ENCODE measurements at regions not wholly inside any gene's neighbourhood (a gene's known extent, or its start where the extent isn't known, plus 50 kb on each side); places are given as distances from the start of the nearest gene placed in this dataset.
"Not testable (repeated sequence)": the region's sequence is repeated elsewhere in the genome, so short reads cannot be mapped to it uniquely, and the experiment has no call there.

DNA sequence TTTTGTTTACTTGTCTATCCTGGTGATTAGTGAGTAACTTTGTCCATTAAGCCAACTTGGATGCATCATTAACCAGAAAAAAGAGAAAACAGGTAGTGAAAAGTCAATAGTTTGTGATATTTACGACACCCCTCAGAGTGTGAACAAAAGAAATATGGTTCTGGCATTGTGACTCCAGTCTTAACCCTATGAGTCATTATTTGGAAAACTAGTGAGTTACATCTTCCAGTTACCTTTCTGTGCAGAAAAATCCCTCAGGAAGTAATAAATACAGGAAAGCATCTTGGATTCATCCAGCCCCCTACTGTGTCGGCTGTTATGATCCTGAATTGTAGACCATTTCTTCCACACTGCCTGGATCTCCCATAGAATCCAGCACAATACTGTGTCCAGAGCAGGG, 379.1 kb downstream of the GALC start:
- Histone ChIP-seq H3K27ac (no peak overlapping the region), H3K4me3 (no peak overlapping the region), H3K4me1 (replicated peaks in 1 of 2) (peaks cover 0 to 2% of the 10 kb centered on the region in 2 donors)
- in situ Hi-C loops (cut with MboI; ENCODE audit: low pct_unique_long_range_greater_than_20kb in 2 of 9, low sequenced_read_pairs in 9 of 9, unreplicated experiment in 9 of 9): no loop called here
- ATAC-seq (replicated peaks in 6 of 8): peak in 3 of 8 experiments; percentile 9 to 78 (median 21)
- 20 to 100% (median 75%) methylated on average over 1 to 2 of the region's 2 CpGs; no CpG with 5 or more reads in 2 of the 10 experiments for WGBS, 10 experiments

DNA sequence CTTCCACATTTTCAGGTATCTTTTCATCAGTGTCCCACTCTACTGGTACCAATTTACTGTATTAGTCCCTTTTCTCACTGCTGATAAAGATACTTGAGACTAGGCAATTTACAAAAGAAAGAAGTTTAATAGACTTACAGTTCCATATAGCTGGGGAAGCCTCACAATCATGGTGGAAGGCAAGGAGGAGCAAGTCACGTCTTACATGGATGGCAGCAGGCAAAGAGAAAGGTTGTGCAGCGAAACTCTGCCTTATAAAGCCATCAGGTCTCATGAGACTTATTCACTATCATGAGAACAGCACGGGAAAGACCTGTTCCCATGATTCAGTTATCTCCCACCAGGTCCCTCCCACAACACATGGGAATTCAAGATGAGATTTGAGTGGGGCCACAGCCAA, 385.9 kb downstream of the GALC start:
- 8 to 100% (median 60%) methylated on average over 1 to 3 of the region's 3 CpGs; no CpG with 5 or more reads in 3 of the 10 experiments for WGBS, 10 experiments
- in situ Hi-C loops (cut with MboI; ENCODE audit: low pct_unique_long_range_greater_than_20kb in 2 of 9, low sequenced_read_pairs in 9 of 9, unreplicated experiment in 9 of 9); ATAC-seq (replicated peaks in 6 of 8); H3K27ac ChIP-seq; H3K4me1 ChIP-seq (replicated peaks in 1 of 2); H3K4me3 ChIP-seq: not testable (repeated sequence)

DNA sequence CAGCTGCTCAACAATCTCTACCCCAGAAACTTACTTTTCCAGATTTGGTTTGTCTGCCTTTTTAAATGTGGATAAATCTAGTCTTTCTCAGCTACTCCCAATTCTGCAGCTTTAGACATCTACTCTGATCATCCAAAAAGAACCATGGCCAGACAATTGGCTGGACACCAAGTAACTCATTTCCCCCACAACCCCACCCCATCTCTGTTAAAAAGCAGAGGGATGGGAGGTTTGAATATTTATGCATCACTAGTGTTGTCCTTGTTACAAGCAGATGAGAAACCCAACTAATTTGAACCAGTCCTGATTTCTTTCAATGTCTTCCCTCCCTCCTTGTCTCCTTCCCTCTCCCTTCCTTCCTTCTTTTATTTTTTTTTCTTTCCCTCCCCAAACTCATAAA, 391.9 kb downstream of the GALC start:
- H3K27ac ChIP-seq: no peak overlapping the region
- no peaks in the 10 kb centered on the region for H3K4me1 ChIP-seq (replicated peaks in 1 of 2)
- in situ Hi-C loops (cut with MboI; ENCODE audit: low pct_unique_long_range_greater_than_20kb in 2 of 9, low sequenced_read_pairs in 9 of 9, unreplicated experiment in 9 of 9): no loop called here
- no peak overlapping the region for H3K4me3 ChIP-seq
- ATAC-seq (replicated peaks in 6 of 8): no peak

DNA sequence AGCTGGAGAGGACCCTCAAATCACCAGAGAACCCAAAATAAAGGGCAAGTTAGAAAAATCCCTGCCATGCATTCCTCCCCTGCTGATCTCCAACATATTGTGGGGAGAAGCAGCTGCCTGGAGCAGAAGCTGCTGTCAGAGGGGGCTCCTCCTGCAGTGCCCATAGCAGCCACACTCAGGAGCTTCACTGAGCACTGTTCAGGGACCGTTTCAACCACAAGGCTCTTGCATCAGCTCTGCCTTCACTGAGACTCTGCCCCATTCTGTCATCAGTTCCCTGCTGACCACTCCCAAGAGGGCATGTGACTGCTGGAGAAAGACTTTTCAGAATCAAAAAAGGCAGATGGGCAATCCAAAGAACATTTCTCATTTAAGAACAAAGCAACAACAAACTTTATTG, 392.7 kb downstream of the GALC start:
- H3K4me1 ChIP-seq (replicated peaks in 1 of 2): no peaks in the 10 kb centered on the region
- H3K27ac ChIP-seq: no peak overlapping the region
- peak; percentile 25 to 94 (median 70) for ATAC-seq (replicated peaks in 6 of 8)
- in situ Hi-C loops (cut with MboI; ENCODE audit: low pct_unique_long_range_greater_than_20kb in 2 of 9, low sequenced_read_pairs in 9 of 9, unreplicated experiment in 9 of 9): no loop called here
- H3K4me3 ChIP-seq: no peak overlapping the region
- 20 to 60% methylated on average over 1 of the region's 1 CpG; no CpG with 5 or more reads in 8 of the 10 experiments for WGBS, 10 experiments

DNA sequence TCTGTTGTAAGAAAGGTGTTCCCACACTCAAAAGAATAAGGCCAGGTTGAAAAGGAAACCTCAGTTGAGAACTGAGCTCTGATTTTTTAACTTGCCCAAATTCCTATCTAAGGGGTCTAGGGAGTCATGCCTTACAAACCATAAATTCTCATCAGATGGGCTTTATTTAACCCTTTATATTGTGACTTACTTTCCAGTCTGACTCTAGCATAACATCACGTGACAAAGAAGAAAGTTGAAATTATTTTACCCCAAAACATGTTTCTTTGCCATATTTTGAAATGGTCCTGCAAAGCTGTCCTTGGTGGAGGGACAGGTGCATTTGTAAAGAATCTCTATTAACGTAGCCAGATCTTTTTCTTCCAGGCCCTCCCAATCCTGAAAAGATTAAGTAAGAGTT, 411.7 kb downstream of the GALC start:
- no peak overlapping the region for H3K27ac ChIP-seq
- 13 to 100% (median 63%) methylated on average over 1 to 2 of the region's 2 CpGs; no CpG with 5 or more reads in 2 of the 10 experiments for WGBS, 10 experiments
- no peak for ATAC-seq (replicated peaks in 6 of 8)
- in situ Hi-C loops (cut with MboI; ENCODE audit: low pct_unique_long_range_greater_than_20kb in 2 of 9, low sequenced_read_pairs in 9 of 9, unreplicated experiment in 9 of 9): no loop called here
- H3K4me1 ChIP-seq (replicated peaks in 1 of 2): no peaks in the 10 kb centered on the region
- no peak overlapping the region for H3K4me3 ChIP-seq

DNA sequence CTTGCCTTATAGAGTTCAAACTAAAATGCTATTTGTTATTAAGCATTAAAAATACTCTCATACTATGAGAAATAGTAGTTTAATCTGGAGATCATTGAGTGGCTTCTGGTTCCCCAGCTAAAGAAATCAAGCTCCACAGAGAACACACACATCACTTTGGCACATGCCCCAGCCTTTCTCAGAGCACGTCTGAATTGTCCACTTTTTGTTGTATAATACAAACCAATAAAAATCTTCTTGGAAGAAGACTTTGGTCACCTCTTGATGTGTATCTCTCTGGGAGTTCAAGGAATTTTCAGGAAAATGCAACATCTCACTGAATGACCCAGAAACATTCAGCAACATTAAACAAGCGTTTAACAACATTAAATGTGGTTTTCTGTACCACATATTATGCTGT, 413.9 kb downstream of the GALC start:
- WGBS, 10 experiments: 14 to 100% (median 69%) methylated on average over 1 to 2 of the region's 2 CpGs; no CpG with 5 or more reads in 2 of the 10 experiments
- no peak overlapping the region for H3K27ac ChIP-seq
- H3K4me3 ChIP-seq: no peak overlapping the region
- ATAC-seq (replicated peaks in 6 of 8): no peak
- H3K4me1 ChIP-seq (replicated peaks in 1 of 2): no peaks in the 10 kb centered on the region
- in situ Hi-C loops (cut with MboI; ENCODE audit: low pct_unique_long_range_greater_than_20kb in 2 of 9, low sequenced_read_pairs in 9 of 9, unreplicated experiment in 9 of 9): no loop called here

DNA sequence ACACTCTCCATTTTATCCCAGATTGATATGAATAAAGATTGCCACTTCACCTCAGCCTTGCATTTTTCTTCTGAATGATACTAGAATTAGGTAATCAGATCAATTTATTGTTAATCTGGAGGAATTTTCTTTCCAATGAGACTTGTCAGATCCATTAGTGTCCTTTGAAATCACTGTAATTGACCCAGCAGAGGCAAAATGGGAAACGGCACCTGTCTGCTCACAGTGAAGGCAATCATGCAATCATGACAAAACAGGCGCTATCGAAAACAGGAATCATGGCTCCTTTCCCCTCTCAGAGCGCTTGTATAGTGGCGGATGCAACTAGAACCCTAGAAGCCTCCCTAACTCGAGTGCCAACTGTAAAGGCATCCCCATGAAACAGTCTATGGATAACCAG, 417.6 kb downstream of the GALC start:
- no peak for ATAC-seq (replicated peaks in 6 of 8)
- WGBS, 10 experiments: 18 to 95% (median 82%) methylated on average over 1 to 6 of the region's 6 CpGs; no CpG with 5 or more reads in 1 of the 10 experiments
- in situ Hi-C loops (cut with MboI; ENCODE audit: low pct_unique_long_range_greater_than_20kb in 2 of 9, low sequenced_read_pairs in 9 of 9, unreplicated experiment in 9 of 9): no loop called here
- Histone ChIP-seq H3K4me1 (replicated peaks in 1 of 2) (no peaks in the 10 kb centered on the region), H3K27ac (no peak overlapping the region), H3K4me3 (no peak overlapping the region)

DNA sequence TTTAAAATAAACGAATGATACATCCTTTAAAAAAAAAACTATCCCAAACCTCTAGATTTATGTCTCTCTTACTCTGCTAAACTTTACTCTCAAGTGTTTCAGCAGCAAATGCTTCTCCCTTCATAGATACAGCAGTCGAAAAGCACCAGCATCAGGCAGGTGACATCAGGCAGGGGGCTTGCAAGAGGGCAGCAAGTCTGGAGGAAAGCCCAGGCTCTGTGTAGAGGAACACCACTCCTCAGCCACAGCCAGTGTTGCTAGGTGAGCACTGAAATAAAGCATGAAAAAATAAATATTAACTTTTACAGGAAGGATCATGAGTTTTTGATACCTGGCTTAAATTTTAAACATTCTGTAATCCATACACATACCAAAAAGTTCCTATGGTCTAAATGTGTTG, 419.4 kb downstream of the GALC start:
- in situ Hi-C loops (cut with MboI; ENCODE audit: low pct_unique_long_range_greater_than_20kb in 2 of 9, low sequenced_read_pairs in 9 of 9, unreplicated experiment in 9 of 9): no loop called here
- no peaks in the 10 kb centered on the region for H3K4me1 ChIP-seq (replicated peaks in 1 of 2)
- WGBS, 10 experiments: 8 to 100% (median 38%) methylated on average over 1 to 2 of the region's 2 CpGs; no CpG with 5 or more reads in 1 of the 10 experiments
- H3K27ac ChIP-seq: no peak overlapping the region
- peak in 1 of 8 experiments; percentile 90 for ATAC-seq (replicated peaks in 6 of 8)
- H3K4me3 ChIP-seq: no peak overlapping the region

DNA sequence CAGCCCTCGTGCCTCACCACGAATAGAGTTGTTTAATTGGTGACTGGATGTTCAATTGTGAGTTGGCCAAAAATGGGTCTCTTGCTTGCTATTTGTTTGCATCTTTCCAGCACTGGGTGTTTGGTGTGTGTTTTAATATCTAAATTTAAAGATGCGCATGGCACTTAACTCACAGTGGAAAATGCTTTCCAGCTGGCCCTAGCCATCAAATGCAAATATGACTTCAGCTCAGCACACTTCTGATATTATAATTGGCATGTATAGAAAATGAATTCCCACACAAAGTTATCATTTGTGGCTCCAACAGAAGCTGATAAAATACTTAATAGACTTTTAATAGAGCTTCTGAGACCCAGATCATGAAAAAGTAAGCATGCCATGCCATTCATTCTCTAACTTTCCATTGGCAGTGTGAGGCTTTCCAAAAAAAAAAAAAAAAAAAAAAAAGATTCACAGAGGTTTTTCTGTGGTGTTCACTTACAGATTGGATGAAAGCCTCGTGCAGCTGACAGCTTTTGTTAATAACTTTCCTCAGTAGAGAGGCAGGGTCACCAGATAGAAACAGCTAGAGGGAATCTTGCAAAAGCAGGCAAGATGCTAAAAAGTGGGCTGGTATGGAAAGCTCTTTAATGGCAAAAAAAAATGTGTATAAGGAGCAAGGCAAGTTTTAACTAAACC, 425.2 kb downstream of the GALC start:
- peak in 3 of 8 experiments; percentile 46 to 60 (median 53) for ATAC-seq (replicated peaks in 6 of 8)
- H3K4me1 ChIP-seq (replicated peaks in 1 of 2): no peaks in the 10 kb centered on the region
- no peak overlapping the region for H3K4me3 ChIP-seq
- no peak overlapping the region for H3K27ac ChIP-seq
- 0 to 89% (median 36%) methylated on average over 1 to 4 of the region's 4 CpGs for WGBS, 10 experiments
- in situ Hi-C loops (cut with MboI; ENCODE audit: low pct_unique_long_range_greater_than_20kb in 2 of 9, low sequenced_read_pairs in 9 of 9, unreplicated experiment in 9 of 9): no loop called here

DNA sequence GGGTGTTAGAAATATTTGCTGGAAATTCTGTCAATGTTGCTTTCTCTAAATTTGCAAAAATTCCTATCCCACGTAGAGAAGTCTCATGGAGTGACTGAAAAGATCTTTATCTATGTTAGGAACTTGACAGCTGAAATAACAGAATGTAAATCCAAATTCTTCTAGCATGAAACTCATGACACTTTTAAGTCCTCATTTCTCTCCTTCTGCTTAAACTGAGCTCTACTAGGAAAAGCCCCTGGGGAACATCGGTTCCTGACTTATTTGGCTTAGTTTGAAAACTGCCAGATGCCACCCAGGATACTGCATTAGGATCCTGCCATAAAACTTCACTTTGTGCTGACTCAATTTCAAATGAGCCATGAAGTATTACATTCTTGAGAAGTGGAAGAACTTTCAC, 426.0 kb downstream of the GALC start:
- in situ Hi-C loops (cut with MboI; ENCODE audit: low pct_unique_long_range_greater_than_20kb in 2 of 9, low sequenced_read_pairs in 9 of 9, unreplicated experiment in 9 of 9): no loop called here
- peak in 3 of 8 experiments; percentile 61 to 90 (median 80) for ATAC-seq (replicated peaks in 6 of 8)
- H3K27ac ChIP-seq: no peak overlapping the region
- WGBS, 10 experiments: 0 to 71% (median 20%) methylated on average over 1 to 2 of the region's 2 CpGs; no CpG with 5 or more reads in 3 of the 10 experiments
- no peaks in the 10 kb centered on the region for H3K4me1 ChIP-seq (replicated peaks in 1 of 2)
- H3K4me3 ChIP-seq: no peak overlapping the region

DNA sequence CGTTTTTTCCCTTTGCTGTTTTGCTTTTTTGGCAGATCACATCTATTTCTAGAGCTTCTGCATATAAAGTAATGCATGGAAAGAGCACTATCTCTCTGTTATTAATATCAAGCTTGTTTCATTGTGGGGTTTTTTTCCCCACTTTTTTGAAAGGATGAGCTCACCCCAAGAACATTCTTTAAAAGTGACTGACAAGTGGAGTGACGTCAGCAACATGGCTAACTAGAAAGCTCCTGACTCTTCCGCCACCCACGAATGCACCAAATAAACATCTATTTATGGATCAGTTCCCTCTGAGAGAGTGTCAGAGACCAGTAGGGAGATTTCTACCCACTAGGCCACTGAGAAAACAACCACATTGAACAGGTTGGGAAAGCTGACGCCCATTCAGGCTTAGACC, 445.4 kb downstream of the GALC start:
- 17 to 87% (median 61%) methylated on average over 1 to 4 of the region's 5 CpGs for WGBS, 10 experiments

DNA sequence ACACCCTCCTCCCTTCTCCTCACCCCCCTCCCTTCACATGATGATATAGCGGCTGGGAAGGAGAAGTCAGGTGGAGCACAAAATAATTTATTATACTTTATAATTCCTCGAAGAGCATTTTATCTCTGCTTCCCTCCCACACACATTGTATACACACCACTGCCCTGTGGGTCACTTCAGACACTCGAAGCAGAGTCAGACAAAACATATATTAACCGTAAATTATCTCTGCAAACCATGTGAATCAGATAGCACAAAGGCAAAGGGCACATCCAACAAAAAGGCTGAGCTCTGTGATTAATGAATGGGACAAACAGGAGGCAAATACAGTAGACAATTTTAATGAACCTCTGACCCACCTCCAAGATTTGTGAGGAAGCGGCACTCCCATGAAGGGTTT, 450.7 kb downstream of the GALC start:
- H3K27ac ChIP-seq: no peak overlapping the region
- 15 to 100% (median 36%) methylated on average over 1 to 5 of the region's 5 CpGs; no CpG with 5 or more reads in 1 of the 10 experiments for WGBS, 10 experiments
- H3K4me3 ChIP-seq: no peak overlapping the region
- H3K4me1 ChIP-seq (replicated peaks in 1 of 2): peaks cover 0 to 20% of the 10 kb centered on the region in 2 donors
- in situ Hi-C loops (cut with MboI; ENCODE audit: low pct_unique_long_range_greater_than_20kb in 2 of 9, low sequenced_read_pairs in 9 of 9, unreplicated experiment in 9 of 9): no loop called here
- ATAC-seq (replicated peaks in 6 of 8): peak in 5 of 8 experiments; percentile 88 to 98 (median 97)

More for the DNA sequence above, 445.4 kb downstream of the GALC start:
- Histone ChIP-seq H3K27ac (no peak overlapping the region), H3K4me3 (no peak overlapping the region), H3K4me1 (replicated peaks in 1 of 2) (peaks cover 0 to 5% of the 10 kb centered on the region in 2 donors)
- in situ Hi-C loops (cut with MboI; ENCODE audit: low pct_unique_long_range_greater_than_20kb in 2 of 9, low sequenced_read_pairs in 9 of 9, unreplicated experiment in 9 of 9): no loop called here
- no peak for ATAC-seq (replicated peaks in 6 of 8)

DNA sequence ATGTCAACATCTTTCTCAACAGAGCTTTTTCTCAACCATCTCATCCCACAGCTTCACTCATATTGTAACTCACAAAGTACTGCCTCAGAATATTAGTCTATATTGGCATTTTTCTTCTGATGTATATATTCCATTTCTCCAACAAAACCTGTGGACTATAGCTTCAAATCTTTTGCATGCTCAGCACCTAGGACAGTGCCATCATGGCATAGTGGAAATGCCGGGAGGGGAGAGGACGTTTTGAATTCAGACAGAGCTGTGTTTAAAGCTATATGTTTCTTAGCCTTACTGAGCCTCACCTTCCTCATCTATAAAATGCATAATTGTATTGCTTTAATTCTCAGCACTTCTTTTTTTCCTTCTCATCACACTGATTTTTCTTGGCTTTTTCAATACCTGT, 452.6 kb downstream of the GALC start:
- in situ Hi-C loops (cut with MboI; ENCODE audit: low pct_unique_long_range_greater_than_20kb in 2 of 9, low sequenced_read_pairs in 9 of 9, unreplicated experiment in 9 of 9): no loop called here
- H3K4me1 ChIP-seq (replicated peaks in 1 of 2): peaks cover 0 to 20% of the 10 kb centered on the region in 2 donors
- H3K4me3 ChIP-seq: no peak overlapping the region
- ATAC-seq (replicated peaks in 6 of 8): no peak
- 0 to 83% (median 42%) methylated on average over 1 to 2 of the region's 2 CpGs; no CpG with 5 or more reads in 4 of the 10 experiments for WGBS, 10 experiments
- H3K27ac ChIP-seq: no peak overlapping the region

DNA sequence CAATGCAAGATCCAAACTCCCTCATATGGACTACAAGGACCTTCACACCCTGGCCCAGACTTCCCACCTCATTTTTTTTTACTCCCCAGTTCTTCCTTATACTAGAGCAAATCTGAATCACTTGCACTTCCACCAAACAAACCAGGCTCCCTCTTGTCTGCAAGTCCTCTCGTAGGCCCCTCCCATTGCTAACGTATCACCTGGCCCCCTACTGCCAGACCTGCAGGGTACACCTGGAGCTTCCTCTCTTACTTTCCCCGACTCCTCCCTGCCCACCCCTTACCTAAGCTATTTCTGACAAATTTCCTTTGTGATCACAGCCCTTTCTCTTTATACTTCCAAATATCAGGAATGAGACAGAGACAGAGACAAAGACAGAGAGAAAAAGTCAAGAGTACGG, 463.9 kb downstream of the GALC start:
- Histone ChIP-seq H3K4me1 (replicated peaks in 1 of 2) (peaks cover 3 to 10% of the 10 kb centered on the region in 2 donors), H3K4me3 (no peak overlapping the region), H3K27ac (no peak overlapping the region)
- in situ Hi-C loops (cut with MboI; ENCODE audit: low pct_unique_long_range_greater_than_20kb in 2 of 9, low sequenced_read_pairs in 9 of 9, unreplicated experiment in 9 of 9): no loop called here
- WGBS, 10 experiments: 0 to 80% (median 41%) methylated on average over 1 to 4 of the region's 4 CpGs
- ATAC-seq (replicated peaks in 6 of 8): no peak
